ENCODE measurements at regions not wholly inside any gene's neighbourhood (a gene's known extent, or its start where the extent isn't known, plus 50 kb on each side); places are given as distances from the start of the nearest gene placed in this dataset.

GRCh38 chr13:103812971-103813370 lies 746.8 kb upstream of the SLC10A2 start:
- no peaks in the 10 kb centered on the region for H3K9me3 ChIP-seq (replicated peaks in 1 of 3)
- H3K4me1 ChIP-seq (replicated peaks in 1 of 2) = no peaks in the 10 kb centered on the region
- DNase-seq = no peak
- 61 to 67% (median 65%) methylated on average over 5 of the region's 5 CpGs for WGBS, 4 donors
- H3K27me3 ChIP-seq = no peaks in the 10 kb centered on the region
- TF ChIP-seq CTCF (IDR thresholded peaks at IDR 0.05) = no peak
- H3K36me3 ChIP-seq (replicated peaks in 1 of 2) = no peaks in the 10 kb centered on the region
- no peak overlapping the region for H3K27ac ChIP-seq
- intact Hi-C loops (cut with DNase I) = no loop called here
- H3K4me3 ChIP-seq = no peak overlapping the region

GRCh38 chr13:103812558-103812957 lies 746.3 kb upstream of the SLC10A2 start:
- Histone ChIP-seq H3K36me3 (replicated peaks in 1 of 2) (no peaks in the 10 kb centered on the region), H3K4me3 (no peak overlapping the region), H3K27me3 (no peaks in the 10 kb centered on the region), H3K4me1 (replicated peaks in 1 of 2) (no peaks in the 10 kb centered on the region), H3K9me3 (replicated peaks in 1 of 3) (no peaks in the 10 kb centered on the region), H3K27ac (no peak overlapping the region)
- DNase-seq = no peak
- WGBS, 4 donors = 70 to 74% (median 73%) methylated on average over 4 of the region's 4 CpGs
- TF ChIP-seq POLR2A (IDR thresholded peaks at IDR 0.05) (no peak), CTCF (IDR thresholded peaks at IDR 0.05) (no peak)
- intact Hi-C loops (cut with DNase I) = no loop called here

- no peak overlapping the region for H3K4me3 ChIP-seq
- TF ChIP-seq CTCF (IDR thresholded peaks at IDR 0.05) (no peak), POLR2A (IDR thresholded peaks at IDR 0.05) (no peak)
- H3K27me3 ChIP-seq = no peaks in the 10 kb centered on the region
- H3K4me1 ChIP-seq (replicated peaks in 1 of 2) = no peaks in the 10 kb centered on the region
- H3K27ac ChIP-seq = no peak overlapping the region
- H3K36me3 ChIP-seq (replicated peaks in 1 of 2) = no peaks in the 10 kb centered on the region
- DNase-seq = no peak
- WGBS, 4 donors = 89 to 97% (median 95%) methylated on average over 3 of the region's 3 CpGs
- intact Hi-C loops (cut with DNase I) = no loop called here
- no peaks in the 10 kb centered on the region for H3K9me3 ChIP-seq (replicated peaks in 1 of 3)
Observed at GRCh38 chr13:103810026-103810425, 743.8 kb upstream of the SLC10A2 start.

- Histone ChIP-seq H3K9me3 (replicated peaks in 1 of 3) (no peaks in the 10 kb centered on the region), H3K4me1 (replicated peaks in 1 of 2) (no peaks in the 10 kb centered on the region), H3K36me3 (replicated peaks in 1 of 2) (no peaks in the 10 kb centered on the region), H3K27me3 (no peaks in the 10 kb centered on the region), H3K27ac (no peak overlapping the region), H3K4me3 (no peak overlapping the region)
- intact Hi-C loops (cut with DNase I) = no loop called here
- 58 to 72% (median 68%) methylated on average over 4 of the region's 4 CpGs for WGBS, 4 donors
- no peak for DNase-seq
- TF ChIP-seq POLR2A (IDR thresholded peaks at IDR 0.05) (no peak), CTCF (IDR thresholded peaks at IDR 0.05) (no peak)
Observed at GRCh38 chr13:103805771-103806170, 739.6 kb upstream of the SLC10A2 start.
